ENCODE measurements at regions not wholly inside any gene's neighbourhood (a gene's known extent, or its start where the extent isn't known, plus 50 kb on each side); places are given as distances from the start of the nearest gene placed in this dataset.
"Not testable (repeated sequence)": the region's sequence is repeated elsewhere in the genome, so short reads cannot be mapped to it uniquely, and the experiment has no call there.

DNA sequence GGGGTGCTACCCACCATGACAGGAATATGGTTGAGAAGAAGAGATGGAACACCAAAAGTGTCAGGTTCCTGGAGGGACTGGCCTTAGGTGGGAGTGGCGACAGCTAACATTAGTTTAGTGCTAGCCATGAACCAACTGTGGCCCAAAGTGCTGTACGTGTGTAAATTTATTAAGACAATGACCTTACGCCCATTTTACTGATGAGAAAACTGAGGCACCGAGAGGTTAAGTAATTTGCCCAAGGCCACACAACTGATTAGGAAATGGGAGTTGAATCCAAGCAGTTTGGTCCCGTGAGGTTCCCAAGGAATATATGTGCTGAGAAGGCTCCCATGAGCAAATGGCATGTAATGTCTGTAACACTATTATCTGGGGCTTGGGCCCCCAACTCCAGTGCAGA lies 109.5 kb upstream of the SLC1A4 start:
- no peak overlapping the region for H3K27ac ChIP-seq (ENCODE audit: low read depth, low read length)
- WGBS (ENCODE audit: insufficient coverage): 100% methylated on average over 5 of the region's 5 CpGs
- no peak for DNase-seq (ENCODE audit: low read depth in 4 of 6, low spot score in 6 of 6)
- H3K36me3 ChIP-seq (ENCODE audit: control insufficient read depth, insufficient read depth, low read length): no peaks in the 10 kb centered on the region
- H3K4me3 ChIP-seq (ENCODE audit: low read depth, low read length): no peak overlapping the region
- H3K9me3 ChIP-seq (ENCODE audit: control insufficient read depth, insufficient read depth, low read length): no peaks in the 10 kb centered on the region
- H3K27me3 ChIP-seq (ENCODE audit: control insufficient read depth, insufficient read depth, low read length): no peaks in the 10 kb centered on the region
- peaks cover 3% of the 10 kb centered on the region for H3K4me1 ChIP-seq (ENCODE audit: control insufficient read depth, insufficient read depth, low read length)

DNA sequence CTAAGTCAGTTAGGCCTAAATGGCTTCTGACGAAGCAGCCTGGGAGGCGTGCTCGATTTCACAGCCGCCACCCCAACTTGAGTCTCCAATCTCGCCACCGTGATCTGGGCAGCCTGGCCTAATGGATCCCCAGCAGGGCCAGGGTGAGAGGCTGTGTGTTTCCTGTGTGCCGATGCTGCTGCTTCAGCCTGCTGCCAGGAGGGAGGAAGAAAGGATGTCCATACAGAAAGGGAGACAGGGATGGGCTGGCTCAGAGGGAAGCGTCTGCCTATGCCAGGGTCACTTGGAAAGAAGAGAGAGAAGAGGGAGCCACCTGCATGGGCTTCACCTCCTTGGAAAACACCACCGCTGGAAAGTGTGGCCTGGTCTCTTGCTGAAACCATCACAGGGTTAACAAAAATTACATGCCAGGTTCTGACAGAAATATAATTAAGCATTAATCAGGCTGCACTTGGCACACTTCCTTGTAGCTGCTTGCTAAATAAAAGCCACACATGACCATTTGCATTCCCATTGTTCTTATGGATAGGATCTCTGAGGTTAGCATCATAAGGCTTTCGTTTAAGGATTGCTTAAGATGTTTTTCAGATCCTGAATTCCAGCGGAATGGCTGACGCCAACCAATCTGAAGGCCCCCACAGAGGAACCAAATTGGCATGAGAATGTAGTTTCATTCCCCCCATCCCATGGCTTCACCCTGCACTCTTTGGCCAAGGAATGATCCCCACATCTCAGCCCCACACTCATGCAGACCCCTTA lies 108.8 kb upstream of the SLC1A4 start:
- Histone ChIP-seq H3K4me1 (ENCODE audit: control insufficient read depth, insufficient read depth, low read length) (peaks cover 3% of the 10 kb centered on the region), H3K27ac (ENCODE audit: low read depth, low read length) (no peak overlapping the region), H3K27me3 (ENCODE audit: control insufficient read depth, insufficient read depth, low read length) (no peaks in the 10 kb centered on the region), H3K4me3 (ENCODE audit: low read depth, low read length) (no peak overlapping the region), H3K9me3 (ENCODE audit: control insufficient read depth, insufficient read depth, low read length) (no peaks in the 10 kb centered on the region), H3K36me3 (ENCODE audit: control insufficient read depth, insufficient read depth, low read length) (no peaks in the 10 kb centered on the region)
- WGBS (ENCODE audit: insufficient coverage): 66% methylated on average over 12 of the region's 12 CpGs
- peak in 2 of 6 donors; percentile 21 to 37 for DNase-seq (ENCODE audit: low read depth in 4 of 6, low spot score in 6 of 6)

DNA sequence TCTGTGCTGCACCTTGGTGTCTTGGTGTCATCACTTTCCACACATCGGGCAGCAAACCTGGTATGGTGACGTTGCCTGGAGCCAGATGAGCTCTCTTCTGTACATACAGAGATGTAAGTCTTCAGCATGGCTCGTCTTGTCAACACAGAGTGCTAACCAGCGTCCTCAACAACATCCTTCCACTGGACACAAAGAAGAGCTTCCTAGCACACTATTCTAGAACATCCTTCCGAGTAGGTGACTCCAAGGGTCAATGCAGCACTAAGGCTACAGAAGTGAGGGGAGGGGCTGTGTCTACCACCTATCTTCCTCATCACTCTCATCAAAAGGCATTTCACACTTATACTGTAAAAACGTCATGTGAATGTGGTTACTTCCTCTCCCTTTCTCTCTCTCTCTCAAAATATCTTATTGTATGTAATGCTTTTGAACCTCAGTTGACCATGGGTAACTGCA lies 108.1 kb upstream of the SLC1A4 start:
- WGBS (ENCODE audit: insufficient coverage): 97% methylated on average over 3 of the region's 6 CpGs
- DNase-seq (ENCODE audit: low read depth in 4 of 6, low spot score in 6 of 6): no peak
- Histone ChIP-seq H3K4me3 (ENCODE audit: low read depth, low read length) (no peak overlapping the region), H3K9me3 (ENCODE audit: control insufficient read depth, insufficient read depth, low read length) (no peaks in the 10 kb centered on the region), H3K4me1 (ENCODE audit: control insufficient read depth, insufficient read depth, low read length) (peaks cover 3% of the 10 kb centered on the region), H3K27ac (ENCODE audit: low read depth, low read length) (no peak overlapping the region), H3K36me3 (ENCODE audit: control insufficient read depth, insufficient read depth, low read length) (no peaks in the 10 kb centered on the region), H3K27me3 (ENCODE audit: control insufficient read depth, insufficient read depth, low read length) (no peaks in the 10 kb centered on the region)

DNA sequence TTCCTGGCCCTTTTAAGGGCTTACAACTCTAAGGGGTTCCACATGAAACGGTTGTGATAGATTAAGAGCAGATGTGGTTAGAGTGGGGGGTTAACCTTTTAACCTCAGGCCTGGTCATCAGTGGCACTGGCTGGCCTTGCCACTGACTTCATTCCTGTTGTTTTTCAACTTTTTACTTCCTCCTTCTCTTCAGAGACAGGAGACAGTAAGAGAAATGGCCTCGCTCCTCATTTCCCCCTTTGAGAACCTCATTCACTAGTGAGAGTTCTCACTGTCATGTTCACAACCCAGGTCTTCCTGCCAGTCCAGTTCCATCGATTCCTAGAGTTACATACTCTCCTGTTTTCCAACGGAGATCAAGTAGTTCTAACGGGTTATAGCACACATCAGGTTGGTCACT lies 101.6 kb upstream of the SLC1A4 start:
- Histone ChIP-seq H3K27ac (ENCODE audit: low read depth, low read length) (no peak overlapping the region), H3K9me3 (ENCODE audit: control insufficient read depth, insufficient read depth, low read length) (no peaks in the 10 kb centered on the region), H3K4me3 (ENCODE audit: low read depth, low read length) (no peak overlapping the region), H3K27me3 (ENCODE audit: control insufficient read depth, insufficient read depth, low read length) (no peaks in the 10 kb centered on the region), H3K36me3 (ENCODE audit: control insufficient read depth, insufficient read depth, low read length) (no peaks in the 10 kb centered on the region), H3K4me1 (ENCODE audit: control insufficient read depth, insufficient read depth, low read length) (peaks cover 1% of the 10 kb centered on the region)
- DNase-seq (ENCODE audit: low read depth in 4 of 6, low spot score in 6 of 6): no peak
- 93% methylated on average over 4 of the region's 5 CpGs for WGBS (ENCODE audit: insufficient coverage)

DNA sequence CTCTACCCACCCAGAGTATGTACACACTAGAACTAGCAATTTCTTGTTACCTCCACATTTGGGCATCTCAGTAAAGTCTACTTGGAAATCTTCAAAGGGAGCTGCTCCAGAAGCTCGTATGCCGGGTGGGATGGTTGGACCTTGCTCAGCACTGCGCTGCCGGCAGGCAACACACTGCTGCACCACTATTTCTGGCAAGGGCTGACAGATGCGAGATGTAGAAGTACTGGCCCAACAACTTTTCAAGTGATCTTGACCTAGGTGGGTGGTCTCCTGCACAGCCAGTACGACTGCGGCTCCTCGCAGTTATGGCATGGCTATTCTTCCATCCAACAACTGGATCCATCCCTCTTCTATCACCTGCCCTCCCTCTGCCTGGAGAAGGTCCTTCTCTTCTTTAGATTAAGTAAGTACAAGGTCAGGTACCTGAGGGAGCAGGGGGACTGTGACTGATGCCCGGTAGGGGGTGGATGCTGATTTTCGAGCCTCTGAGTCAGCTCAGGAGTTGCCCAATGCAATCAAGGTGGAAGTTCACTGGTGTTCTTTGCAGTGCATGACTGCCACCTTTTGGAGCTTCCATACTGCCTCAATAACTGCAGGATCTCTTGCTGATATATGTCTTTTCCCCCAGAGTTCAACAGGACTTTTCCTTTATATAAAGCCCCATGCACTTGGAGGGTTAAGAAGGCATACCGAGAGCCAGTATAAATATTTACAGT lies 100.4 kb upstream of the SLC1A4 start:
- H3K4me3 ChIP-seq (ENCODE audit: low read depth, low read length): no peak overlapping the region
- H3K4me1 ChIP-seq (ENCODE audit: control insufficient read depth, insufficient read depth, low read length): no peaks in the 10 kb centered on the region
- WGBS (ENCODE audit: insufficient coverage): 85% methylated on average over 8 of the region's 11 CpGs
- no peak overlapping the region for H3K27ac ChIP-seq (ENCODE audit: low read depth, low read length)
- no peaks in the 10 kb centered on the region for H3K36me3 ChIP-seq (ENCODE audit: control insufficient read depth, insufficient read depth, low read length)
- H3K27me3 ChIP-seq (ENCODE audit: control insufficient read depth, insufficient read depth, low read length): no peaks in the 10 kb centered on the region
- peak in 1 of 6 donors; percentile 27 for DNase-seq (ENCODE audit: low read depth in 4 of 6, low spot score in 6 of 6)
- no peaks in the 10 kb centered on the region for H3K9me3 ChIP-seq (ENCODE audit: control insufficient read depth, insufficient read depth, low read length)

DNA sequence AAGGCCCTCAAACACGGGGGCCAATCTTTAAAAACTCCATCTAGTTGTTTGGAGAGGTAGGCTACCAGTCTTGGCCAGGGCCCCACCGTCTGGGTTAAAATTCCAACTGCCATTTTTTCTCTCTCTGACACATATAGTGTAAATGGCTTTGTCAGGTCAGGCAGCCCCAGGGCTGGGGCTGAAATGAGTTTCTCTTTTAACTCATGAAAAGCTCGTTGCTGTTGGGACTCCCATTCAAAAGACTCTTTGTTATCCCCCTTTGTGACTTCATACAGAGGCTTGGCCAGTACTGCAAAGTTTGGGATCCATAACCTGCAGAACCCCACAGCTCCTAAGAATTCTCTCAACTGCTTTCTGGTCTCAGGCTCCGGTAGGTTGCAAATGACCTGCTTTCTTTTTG lies 99.4 kb upstream of the SLC1A4 start:
- Histone ChIP-seq H3K4me1 (ENCODE audit: control insufficient read depth, insufficient read depth, low read length) (no peaks in the 10 kb centered on the region), H3K9me3 (ENCODE audit: control insufficient read depth, insufficient read depth, low read length) (no peaks in the 10 kb centered on the region), H3K4me3 (ENCODE audit: low read depth, low read length) (no peak overlapping the region), H3K27me3 (ENCODE audit: control insufficient read depth, insufficient read depth, low read length) (no peaks in the 10 kb centered on the region), H3K27ac (ENCODE audit: low read depth, low read length) (no peak overlapping the region), H3K36me3 (ENCODE audit: control insufficient read depth, insufficient read depth, low read length) (no peaks in the 10 kb centered on the region)
- WGBS (ENCODE audit: insufficient coverage): 53% methylated on average over 2 of the region's 4 CpGs
- DNase-seq (ENCODE audit: low read depth in 4 of 6, low spot score in 6 of 6): no peak

DNA sequence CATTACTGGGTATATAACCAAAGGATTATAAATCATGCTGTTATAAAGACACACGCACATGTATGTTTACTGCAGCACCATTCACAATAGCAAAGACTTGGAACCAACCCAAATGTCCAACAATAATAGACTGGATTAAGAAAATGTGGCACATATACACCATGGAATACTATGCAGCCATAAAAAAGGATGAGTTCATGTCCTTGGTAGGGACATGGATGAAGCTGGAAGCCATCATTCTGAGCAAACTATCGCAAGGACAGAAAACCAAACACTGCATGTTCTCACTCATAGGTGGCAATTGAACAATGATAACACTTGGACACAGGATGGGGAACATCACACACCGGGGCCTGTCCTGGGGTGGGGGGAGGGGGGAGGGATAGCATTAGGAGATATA lies 92.6 kb upstream of the SLC1A4 start:
- not testable (repeated sequence) for H3K27ac ChIP-seq (ENCODE audit: low read depth, low read length); H3K27me3 ChIP-seq (ENCODE audit: control insufficient read depth, insufficient read depth, low read length); H3K9me3 ChIP-seq (ENCODE audit: control insufficient read depth, insufficient read depth, low read length); DNase-seq (ENCODE audit: low read depth in 4 of 6, low spot score in 6 of 6); H3K4me3 ChIP-seq (ENCODE audit: low read depth, low read length); H3K36me3 ChIP-seq (ENCODE audit: control insufficient read depth, insufficient read depth, low read length); H3K4me1 ChIP-seq (ENCODE audit: control insufficient read depth, insufficient read depth, low read length)
- WGBS (ENCODE audit: insufficient coverage): 100% methylated on average over 1 of the region's 3 CpGs

DNA sequence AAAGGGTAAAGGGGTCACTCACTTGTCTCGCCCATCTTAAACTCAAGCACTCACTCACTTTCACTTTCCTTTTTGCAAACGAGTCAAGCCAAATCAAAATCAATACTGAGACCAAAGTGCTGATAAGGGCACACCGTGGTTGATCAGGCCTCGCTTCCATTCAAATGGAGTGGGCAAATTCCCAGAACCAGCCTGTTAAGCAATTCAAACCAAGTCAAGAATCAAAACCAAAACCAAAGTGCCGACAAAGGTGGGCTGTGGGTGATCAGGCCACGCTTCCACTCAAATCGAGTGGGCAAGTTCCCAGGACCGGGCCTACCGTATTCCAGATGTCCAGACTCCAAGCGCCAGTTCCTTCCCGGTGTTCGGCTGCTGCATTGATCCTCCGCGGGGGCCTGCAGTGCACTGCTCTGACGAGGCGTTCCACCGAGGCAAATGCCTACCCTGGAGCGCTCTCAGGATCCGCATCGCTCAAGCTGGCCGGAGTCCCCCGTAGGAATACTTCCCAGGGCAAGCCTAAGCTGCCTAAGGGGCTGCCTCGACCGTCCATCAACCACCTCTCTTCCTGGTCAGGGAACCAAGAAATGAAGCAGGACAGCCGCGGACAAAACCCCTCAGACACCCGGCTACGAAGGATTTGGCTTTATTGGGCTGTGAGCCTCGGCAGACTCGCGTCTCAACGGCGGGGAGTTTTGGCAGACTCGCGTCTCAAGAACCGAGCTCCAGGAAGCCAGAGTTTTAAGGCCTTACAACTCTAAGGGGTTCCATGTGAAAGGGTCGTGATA lies 89.9 kb upstream of the SLC1A4 start:
- no peaks in the 10 kb centered on the region for H3K9me3 ChIP-seq (ENCODE audit: control insufficient read depth, insufficient read depth, low read length)
- 87% methylated on average over 35 of the region's 37 CpGs for WGBS (ENCODE audit: insufficient coverage)
- DNase-seq (ENCODE audit: low read depth in 4 of 6, low spot score in 6 of 6): no peak
- peaks cover 4% of the 10 kb centered on the region for H3K4me1 ChIP-seq (ENCODE audit: control insufficient read depth, insufficient read depth, low read length)
- no peaks in the 10 kb centered on the region for H3K27me3 ChIP-seq (ENCODE audit: control insufficient read depth, insufficient read depth, low read length)
- H3K36me3 ChIP-seq (ENCODE audit: control insufficient read depth, insufficient read depth, low read length): no peaks in the 10 kb centered on the region
- no peak overlapping the region for H3K4me3 ChIP-seq (ENCODE audit: low read depth, low read length)
- H3K27ac ChIP-seq (ENCODE audit: low read depth, low read length): no peak overlapping the region

DNA sequence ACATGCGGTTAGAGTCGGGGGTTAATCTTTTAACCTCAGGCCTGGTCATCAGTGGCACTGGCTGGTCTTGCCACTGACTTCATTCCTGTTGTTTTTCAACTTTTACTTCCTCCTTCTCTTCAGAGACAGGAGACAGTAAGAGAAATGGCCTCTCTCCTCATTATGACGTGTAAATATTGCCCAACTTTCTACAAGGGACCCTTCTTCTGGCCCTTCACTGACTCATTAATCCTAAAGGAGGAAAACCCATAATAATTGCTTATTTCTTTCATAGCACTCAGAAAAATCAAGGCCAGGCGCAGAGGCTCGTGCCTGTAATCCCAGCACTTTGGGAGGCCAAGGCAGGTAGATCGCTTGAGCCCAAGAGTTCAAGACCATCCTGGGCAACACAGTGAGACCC lies 89.3 kb upstream of the SLC1A4 start:
- not testable (repeated sequence) for H3K27me3 ChIP-seq (ENCODE audit: control insufficient read depth, insufficient read depth, low read length); H3K36me3 ChIP-seq (ENCODE audit: control insufficient read depth, insufficient read depth, low read length); H3K4me3 ChIP-seq (ENCODE audit: low read depth, low read length); H3K4me1 ChIP-seq (ENCODE audit: control insufficient read depth, insufficient read depth, low read length); H3K27ac ChIP-seq (ENCODE audit: low read depth, low read length); H3K9me3 ChIP-seq (ENCODE audit: control insufficient read depth, insufficient read depth, low read length); DNase-seq (ENCODE audit: low read depth in 4 of 6, low spot score in 6 of 6)
- 94% methylated on average over 6 of the region's 6 CpGs for WGBS (ENCODE audit: insufficient coverage)
